GM12878 (cell line): ENCODE measurements at regions not wholly inside any gene's neighbourhood (a gene's known extent, or its start where the extent isn't known, plus 50 kb on each side); places are given as distances from the start of the nearest gene placed in this dataset.
A peak's percentile ranks its signal among the peaks of the same experiment; 100 is the strongest.

Experiments used
- BACH1 ChIP-seq: fragments of 450-650 bp; IDR thresholded peaks from 2 replicates; pipeline ENCODE4 v1.6.1; 2017; ENCODE audit warnings: mild to moderate bottlenecking, borderline replicate concordance
- CEBPB ChIP-seq, 2 experiments: fragments of 150-350 bp in 1 of 2; IDR thresholded peaks; 2 replicates each; pipeline ENCODE4 v1.6.1; 2012 to 2014; ENCODE audit warnings: low read depth in 2 of 2, low read length in 2 of 2, borderline replicate concordance in 1 of 2, inconsistent platforms in 1 of 2
- CHD4 ChIP-seq: fragments of 200-600 bp; sonication (generic); IDR thresholded peaks from 2 replicates; pipeline ENCODE4 v1.6.1; 2016; ENCODE audit warnings: mild to moderate bottlenecking
- EED ChIP-seq: sonication (generic); IDR thresholded peaks from 2 replicates; pipeline ENCODE4 v1.6.1; 2016; ENCODE audit warnings: antibody characterized with exemption, low read depth
- ETV6 ChIP-seq, 2 experiments: fragments of 450-650 bp in 1 of 2; IDR thresholded peaks in 1 of 2; conservative IDR thresholded peaks in 1 of 2; 2 replicates each; pipeline ENCODE4 v1.6.1; 2014; ENCODE audit warnings: antibody characterized with exemption in 1 of 2, borderline replicate concordance in 1 of 2, low read depth in 1 of 2, mild to moderate bottlenecking in 1 of 2, moderate library complexity in 1 of 2
- IKZF1 ChIP-seq: fragments of 450-650 bp; conservative IDR thresholded peaks from 2 replicates; pipeline ENCODE4 v1.6.1; 2017; ENCODE audit warnings: antibody characterized with exemption, mild to moderate bottlenecking
- MTA2 ChIP-seq: fragments of 450-650 bp; IDR thresholded peaks from 2 replicates; pipeline ENCODE4 v1.6.1; 2016; ENCODE audit warnings: low read depth, mild to moderate bottlenecking, moderate library complexity
- MYB ChIP-seq: fragments of 150-350 bp; IDR thresholded peaks from 2 replicates; pipeline ENCODE4 v1.6.1; 2014; ENCODE audit warnings: mild to moderate bottlenecking, low read depth, low read length, borderline replicate concordance
- NBN ChIP-seq: fragments of 450-650 bp; IDR thresholded peaks from 2 replicates; pipeline ENCODE4 v1.6.1; 2016
- NFXL1 ChIP-seq: fragments of 450-650 bp; IDR thresholded peaks from 2 replicates; pipeline ENCODE4 v1.6.1; 2017; ENCODE audit warnings: antibody characterized with exemption, mild to moderate bottlenecking, borderline replicate concordance
- NFYB ChIP-seq: IDR thresholded peaks from 2 replicates; pipeline ENCODE4 v1.6.1; 2011; ENCODE audit warnings: low read depth, mild to moderate bottlenecking, low read length, improper control_type of control experiment, moderate library complexity; ENCODE audit not compliant: insufficient read depth
- NR2F1 ChIP-seq: fragments of 450-650 bp; conservative IDR thresholded peaks from 2 replicates; pipeline ENCODE4 v1.6.1; 2017; ENCODE audit warnings: mild to moderate bottlenecking
- NRF1 ChIP-seq: conservative IDR thresholded peaks from 2 replicates; pipeline ENCODE4 v1.6.1; 2011; ENCODE audit warnings: mild to moderate bottlenecking, low read depth, low read length, improper control_type of control experiment
- POLR2AphosphoS2 ChIP-seq: IDR thresholded peaks from 2 replicates; pipeline ENCODE4 v1.6.1; 2011; ENCODE audit warnings: low read depth, mild to moderate bottlenecking, low read length, improper control_type of control experiment, moderate library complexity
- RBBP5 ChIP-seq: fragments of 200-600 bp; sonication (generic); conservative IDR thresholded peaks from 2 replicates; pipeline ENCODE4 v1.6.1; 2016
- SIN3A ChIP-seq: IDR thresholded peaks from 2 replicates; pipeline ENCODE4 v1.6.1; 2012; ENCODE audit warnings: low read depth, low read length, improper control_type of control experiment
- SMARCA5 ChIP-seq: fragments of 450-650 bp; IDR thresholded peaks from 2 replicates; pipeline ENCODE4 v1.6.1; 2017; ENCODE audit warnings: mild to moderate bottlenecking
- TF ChIP-seq, protein P1 (sequence below): fragments of 450-650 bp; IDR thresholded peaks from 2 replicates; pipeline ENCODE4 v1.6.1; 2017; ENCODE audit warnings: mild to moderate bottlenecking
- TF ChIP-seq, protein P2 (sequence below): fragments of 150-350 bp; IDR thresholded peaks from 2 replicates; pipeline ENCODE4 v1.6.1; 2014; ENCODE audit warnings: mild to moderate bottlenecking, low read depth, low read length
- TF ChIP-seq, protein P3 (sequence below): IDR thresholded peaks from 2 replicates; pipeline ENCODE4 v1.6.1; 2012; ENCODE audit warnings: low read depth, low read length, improper control_type of control experiment
- TF ChIP-seq, protein P4 (sequence below): fragments of 450-650 bp; IDR thresholded peaks from 2 replicates; pipeline ENCODE4 v1.6.1; 2014; ENCODE audit warnings: mild to moderate bottlenecking
- TF ChIP-seq, protein P5 (sequence below): IDR thresholded peaks from 2 replicates; pipeline ENCODE4 v1.6.1; 2011; ENCODE audit warnings: mild to moderate bottlenecking, low read depth, low read length, moderate library complexity; ENCODE audit not compliant: insufficient replicate concordance

GRCh38 chr18:3384664-3385563, 65.1 kb upstream of the TGIF1 start (continued):
- TF ChIP-seq, protein P1, sequence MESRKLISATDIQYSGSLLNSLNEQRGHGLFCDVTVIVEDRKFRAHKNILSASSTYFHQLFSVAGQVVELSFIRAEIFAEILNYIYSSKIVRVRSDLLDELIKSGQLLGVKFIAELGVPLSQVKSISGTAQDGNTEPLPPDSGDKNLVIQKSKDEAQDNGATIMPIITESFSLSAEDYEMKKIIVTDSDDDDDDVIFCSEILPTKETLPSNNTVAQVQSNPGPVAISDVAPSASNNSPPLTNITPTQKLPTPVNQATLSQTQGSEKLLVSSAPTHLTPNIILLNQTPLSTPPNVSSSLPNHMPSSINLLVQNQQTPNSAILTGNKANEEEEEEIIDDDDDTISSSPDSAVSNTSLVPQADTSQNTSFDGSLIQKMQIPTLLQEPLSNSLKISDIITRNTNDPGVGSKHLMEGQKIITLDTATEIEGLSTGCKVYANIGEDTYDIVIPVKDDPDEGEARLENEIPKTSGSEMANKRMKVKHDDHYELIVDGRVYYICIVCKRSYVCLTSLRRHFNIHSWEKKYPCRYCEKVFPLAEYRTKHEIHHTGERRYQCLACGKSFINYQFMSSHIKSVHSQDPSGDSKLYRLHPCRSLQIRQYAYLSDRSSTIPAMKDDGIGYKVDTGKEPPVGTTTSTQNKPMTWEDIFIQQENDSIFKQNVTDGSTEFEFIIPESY, result no peak
- TF ChIP-seq BACH1 (no peak), POLR2AphosphoS2 (no peak), IKZF1 (0 out of 2 replicates have a peak, but pooled peaks have one; percentile 25), NRF1 (no peak), EED (peak; percentile 39; the same call in 1 of the 2 replicates), MYB (no peak), NBN (no peak), CEBPB (IDR thresholded peaks at IDR 0.05; ENCODE audit: borderline replicate concordance in 1 of 2, low read depth in 2 of 2, low read length in 2 of 2) (no peak), SMARCA5 (no peak), NFYB (no peak), NR2F1 (peak; percentile 56), NFXL1 (no peak), ETV6 (conservative IDR thresholded peaks at IDR 0.05 in 1 of 2, IDR thresholded peaks at IDR 0.05 in 1 of 2; ENCODE audit: borderline replicate concordance in 1 of 2, low read depth in 1 of 2) (peak in 1 of 2 experiments; percentile 43; a peak in 1 of 4 replicates), RBBP5 (0 out of 2 replicates have a peak, but pooled peaks have one; percentile 41), CHD4 (no peak), SIN3A (no peak), MTA2 (no peak)
- TF ChIP-seq, protein P2, sequence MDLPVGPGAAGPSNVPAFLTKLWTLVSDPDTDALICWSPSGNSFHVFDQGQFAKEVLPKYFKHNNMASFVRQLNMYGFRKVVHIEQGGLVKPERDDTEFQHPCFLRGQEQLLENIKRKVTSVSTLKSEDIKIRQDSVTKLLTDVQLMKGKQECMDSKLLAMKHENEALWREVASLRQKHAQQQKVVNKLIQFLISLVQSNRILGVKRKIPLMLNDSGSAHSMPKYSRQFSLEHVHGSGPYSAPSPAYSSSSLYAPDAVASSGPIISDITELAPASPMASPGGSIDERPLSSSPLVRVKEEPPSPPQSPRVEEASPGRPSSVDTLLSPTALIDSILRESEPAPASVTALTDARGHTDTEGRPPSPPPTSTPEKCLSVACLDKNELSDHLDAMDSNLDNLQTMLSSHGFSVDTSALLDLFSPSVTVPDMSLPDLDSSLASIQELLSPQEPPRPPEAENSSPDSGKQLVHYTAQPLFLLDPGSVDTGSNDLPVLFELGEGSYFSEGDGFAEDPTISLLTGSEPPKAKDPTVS, result no peak
- TF ChIP-seq, protein P3, sequence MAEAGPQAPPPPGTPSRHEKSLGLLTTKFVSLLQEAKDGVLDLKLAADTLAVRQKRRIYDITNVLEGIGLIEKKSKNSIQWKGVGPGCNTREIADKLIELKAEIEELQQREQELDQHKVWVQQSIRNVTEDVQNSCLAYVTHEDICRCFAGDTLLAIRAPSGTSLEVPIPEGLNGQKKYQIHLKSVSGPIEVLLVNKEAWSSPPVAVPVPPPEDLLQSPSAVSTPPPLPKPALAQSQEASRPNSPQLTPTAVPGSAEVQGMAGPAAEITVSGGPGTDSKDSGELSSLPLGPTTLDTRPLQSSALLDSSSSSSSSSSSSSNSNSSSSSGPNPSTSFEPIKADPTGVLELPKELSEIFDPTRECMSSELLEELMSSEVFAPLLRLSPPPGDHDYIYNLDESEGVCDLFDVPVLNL, result no peak
- TF ChIP-seq, protein P4, sequence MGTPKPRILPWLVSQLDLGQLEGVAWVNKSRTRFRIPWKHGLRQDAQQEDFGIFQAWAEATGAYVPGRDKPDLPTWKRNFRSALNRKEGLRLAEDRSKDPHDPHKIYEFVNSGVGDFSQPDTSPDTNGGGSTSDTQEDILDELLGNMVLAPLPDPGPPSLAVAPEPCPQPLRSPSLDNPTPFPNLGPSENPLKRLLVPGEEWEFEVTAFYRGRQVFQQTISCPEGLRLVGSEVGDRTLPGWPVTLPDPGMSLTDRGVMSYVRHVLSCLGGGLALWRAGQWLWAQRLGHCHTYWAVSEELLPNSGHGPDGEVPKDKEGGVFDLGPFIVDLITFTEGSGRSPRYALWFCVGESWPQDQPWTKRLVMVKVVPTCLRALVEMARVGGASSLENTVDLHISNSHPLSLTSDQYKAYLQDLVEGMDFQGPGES, result no peak
- TF ChIP-seq, protein P5, sequence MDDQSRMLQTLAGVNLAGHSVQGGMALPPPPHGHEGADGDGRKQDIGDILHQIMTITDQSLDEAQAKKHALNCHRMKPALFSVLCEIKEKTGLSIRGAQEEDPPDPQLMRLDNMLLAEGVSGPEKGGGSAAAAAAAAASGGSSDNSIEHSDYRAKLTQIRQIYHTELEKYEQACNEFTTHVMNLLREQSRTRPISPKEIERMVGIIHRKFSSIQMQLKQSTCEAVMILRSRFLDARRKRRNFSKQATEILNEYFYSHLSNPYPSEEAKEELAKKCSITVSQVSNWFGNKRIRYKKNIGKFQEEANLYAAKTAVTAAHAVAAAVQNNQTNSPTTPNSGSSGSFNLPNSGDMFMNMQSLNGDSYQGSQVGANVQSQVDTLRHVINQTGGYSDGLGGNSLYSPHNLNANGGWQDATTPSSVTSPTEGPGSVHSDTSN, result no peak
